Activated T-helper 1 cell treated with anti-CD3 and anti-CD28 coated beads, Interleukin-12 subunit alpha, Interleukin-12 subunit beta, Interleukin-2, Interleukin-4 antibody, amounts not matched to agents 30 ng/mL and 10 ng/mL and 1 ng/mL, durations not matched to agents 14 hours and 24 hours and 36 hours (primary cell): ENCODE measurements at regions not wholly inside any gene's neighbourhood (a gene's known extent, or its start where the extent isn't known, plus 50 kb on each side); places are given as distances from the start of the nearest gene placed in this dataset.

ENCODE experiments used
- DNase-seq: peaks from one replicate; pipeline ENCODE4 v3.0.0; 2021; ENCODE audit warnings: low spot score
- H3K27ac Mint-ChIP-seq: one replicate; pipeline ENCODE4 v1.8.0; 2021; ENCODE audit warnings: mild to moderate bottlenecking, mixed read lengths
- H3K27me3 Mint-ChIP-seq: one replicate; pipeline ENCODE4 v1.8.0; 2022; ENCODE audit warnings: mild to moderate bottlenecking, moderate library complexity, mixed read lengths; ENCODE audit not compliant: insufficient read depth
- H3K36me3 Mint-ChIP-seq: one replicate; pipeline ENCODE4 v1.8.0; 2021; ENCODE audit warnings: low read depth, mixed read lengths
- H3K4me1 Mint-ChIP-seq: one replicate; pipeline ENCODE4 v1.8.0; 2021; ENCODE audit warnings: low read depth, mixed read lengths
- H3K4me3 Mint-ChIP-seq: one replicate; pipeline ENCODE4 v1.8.0; 2021; ENCODE audit warnings: mild to moderate bottlenecking, moderate library complexity, mixed read lengths
- H3K9me3 Mint-ChIP-seq: one replicate; pipeline ENCODE4 v1.8.0; 2021; ENCODE audit warnings: mixed read lengths
- intact Hi-C: fragments of 100-400 bp; cut with micrococcal nuclease; formaldehyde crosslinking; loops from one replicate; pipeline ENCODE4 v1.15.1; 2024

- no peak for DNase-seq
- no peaks in the 10 kb centered on the region for H3K36me3 Mint-ChIP-seq
- no peak overlapping the region for H3K27ac Mint-ChIP-seq
- H3K9me3 Mint-ChIP-seq: no peaks in the 10 kb centered on the region
- H3K4me3 Mint-ChIP-seq: no peak overlapping the region
- intact Hi-C loops: no loop called here
- H3K27me3 Mint-ChIP-seq: no peaks in the 10 kb centered on the region
- no peaks in the 10 kb centered on the region for H3K4me1 Mint-ChIP-seq
These were observed 208.7 kb downstream of the LMX1A start for GRCh38 chr1:165147799-165148198.

DNA sequence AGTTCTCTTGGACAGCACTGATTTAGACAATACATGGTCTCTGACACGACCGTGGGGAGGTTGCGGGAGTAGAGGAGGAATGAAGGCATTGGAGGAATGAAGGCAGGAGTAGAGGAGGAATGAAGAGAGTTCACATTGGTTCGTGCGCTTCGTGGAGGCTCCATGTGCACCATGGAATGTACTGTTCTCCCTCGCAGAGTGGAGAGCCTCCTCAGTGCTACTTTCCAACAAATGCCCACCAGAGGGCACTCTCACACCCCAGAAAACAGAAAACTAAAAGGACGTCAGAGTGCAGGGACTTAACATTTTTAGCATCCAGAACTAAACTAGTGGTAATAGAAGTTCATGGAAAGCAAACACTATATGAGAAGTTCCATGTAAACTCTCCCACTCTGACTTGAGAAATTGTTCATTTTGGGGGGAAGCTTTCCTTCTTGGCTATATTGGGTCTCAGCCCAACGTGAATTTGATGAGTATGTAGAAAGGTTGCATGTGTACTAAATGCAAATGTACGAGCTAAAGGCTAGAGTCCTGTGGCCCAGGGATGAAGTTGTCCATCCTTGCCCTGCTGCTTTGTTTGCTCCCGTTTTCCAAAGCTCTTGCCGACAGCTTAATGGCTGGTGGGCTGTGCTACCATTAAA is 211.6 kb downstream of the LMX1A start:
- no peak overlapping the region for H3K4me3 Mint-ChIP-seq
- H3K4me1 Mint-ChIP-seq: no peaks in the 10 kb centered on the region
- no peaks in the 10 kb centered on the region for H3K9me3 Mint-ChIP-seq
- H3K27me3 Mint-ChIP-seq: no peaks in the 10 kb centered on the region
- H3K27ac Mint-ChIP-seq: no peak overlapping the region
- intact Hi-C loops: loop anchor here (1.0 kb wide), 1 partner anchor 448 kb away; no protein-coding TSS in a partner anchor
- no peaks in the 10 kb centered on the region for H3K36me3 Mint-ChIP-seq
- peak; percentile 14 for DNase-seq

- no peak for DNase-seq
- intact Hi-C loops: loop anchor here (1.0 kb wide), 1 partner anchor 450 kb away; no protein-coding TSS in a partner anchor
- Mint-ChIP-seq H3K9me3 (no peaks in the 10 kb centered on the region), H3K27me3 (peaks cover 3% of the 10 kb centered on the region), H3K27ac (no peak overlapping the region), H3K4me3 (no peak overlapping the region), H3K4me1 (no peaks in the 10 kb centered on the region), H3K36me3 (no peaks in the 10 kb centered on the region)
These were observed 213.0 kb downstream of the LMX1A start for GRCh38 chr1:165143437-165144065.

GRCh38 chr1:165138960-165139359 is 217.6 kb downstream of the LMX1A start:
- intact Hi-C loops: no loop called here
- H3K4me3 Mint-ChIP-seq: no peak overlapping the region
- no peak overlapping the region for H3K27ac Mint-ChIP-seq

GRCh38 chr1:165137551-165138316 is 218.8 kb downstream of the LMX1A start:
- H3K27ac Mint-ChIP-seq: no peak overlapping the region
- H3K4me3 Mint-ChIP-seq: no peak overlapping the region
- no peaks in the 10 kb centered on the region for H3K9me3 Mint-ChIP-seq
- H3K4me1 Mint-ChIP-seq: no peaks in the 10 kb centered on the region
- intact Hi-C loops: no loop called here
- H3K36me3 Mint-ChIP-seq: no peaks in the 10 kb centered on the region
- H3K27me3 Mint-ChIP-seq: peaks cover 7% of the 10 kb centered on the region
- no peak for DNase-seq

More at GRCh38 chr1:165138960-165139359, 217.6 kb downstream of the LMX1A start:
- no peak for DNase-seq
- H3K4me1 Mint-ChIP-seq: no peaks in the 10 kb centered on the region
- peaks cover 7% of the 10 kb centered on the region for H3K27me3 Mint-ChIP-seq
- H3K36me3 Mint-ChIP-seq: no peaks in the 10 kb centered on the region
- H3K9me3 Mint-ChIP-seq: no peaks in the 10 kb centered on the region

DNA sequence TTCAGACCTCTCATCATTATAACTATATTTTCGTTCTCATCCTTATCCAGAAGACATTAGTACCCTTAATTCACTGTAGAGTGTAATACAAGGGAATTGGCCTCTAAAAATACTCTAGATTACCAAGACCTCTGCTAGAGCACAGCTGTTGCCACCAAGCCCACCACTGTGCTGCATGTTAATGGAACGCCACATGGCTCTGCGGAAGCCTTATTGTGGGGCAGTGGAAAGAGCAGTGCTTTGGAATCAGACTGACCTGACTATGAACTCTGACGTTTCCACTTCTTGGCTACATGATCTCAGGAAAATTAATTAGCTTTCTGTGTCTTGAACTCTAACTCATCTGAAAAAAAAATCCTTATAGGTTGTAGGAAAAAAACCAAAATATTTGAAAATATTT is 222.1 kb downstream of the LMX1A start:
- H3K27me3 Mint-ChIP-seq: peaks cover 7% of the 10 kb centered on the region
- H3K36me3 Mint-ChIP-seq: no peaks in the 10 kb centered on the region
- DNase-seq: no peak
- no peak overlapping the region for H3K27ac Mint-ChIP-seq
- intact Hi-C loops: no loop called here
- no peaks in the 10 kb centered on the region for H3K4me1 Mint-ChIP-seq
- H3K4me3 Mint-ChIP-seq: no peak overlapping the region
- no peaks in the 10 kb centered on the region for H3K9me3 Mint-ChIP-seq

DNA sequence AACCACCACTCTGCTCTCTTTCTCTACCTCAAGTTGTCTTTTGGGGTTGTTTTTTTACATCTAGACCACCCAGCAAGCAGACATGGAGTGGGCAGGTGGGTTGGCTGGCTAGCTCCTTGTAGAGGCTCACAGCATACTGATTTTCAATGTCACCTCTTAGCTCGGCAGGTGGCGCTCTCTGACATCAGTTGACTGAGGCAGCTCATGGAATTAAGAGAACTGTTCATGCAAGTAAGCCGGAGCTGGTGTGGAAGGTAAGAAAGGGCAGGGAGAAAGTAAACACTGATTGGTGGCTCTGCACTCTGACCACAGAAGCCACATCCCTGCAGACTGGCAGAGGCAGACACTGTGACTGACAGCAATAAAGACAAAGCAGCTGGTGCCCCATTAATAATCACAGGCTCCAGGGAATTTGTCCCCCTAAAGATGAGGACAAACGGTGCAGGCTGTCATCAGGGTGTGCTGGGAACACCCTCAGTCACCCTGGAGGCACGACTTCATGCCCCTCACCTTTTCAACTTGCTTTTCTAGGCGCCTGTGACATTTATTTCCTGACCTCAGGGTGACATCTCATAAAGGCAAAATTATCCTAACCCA is 226.8 kb downstream of the LMX1A start:
- Mint-ChIP-seq H3K4me1 (no peaks in the 10 kb centered on the region), H3K27ac (no peak overlapping the region), H3K36me3 (no peaks in the 10 kb centered on the region), H3K9me3 (no peaks in the 10 kb centered on the region), H3K27me3 (peaks cover 6% of the 10 kb centered on the region), H3K4me3 (no peak overlapping the region)
- peak; percentile 10 for DNase-seq
- intact Hi-C loops: no loop called here

GRCh38 chr1:165124772-165125171 is 231.7 kb downstream of the LMX1A start:
- Mint-ChIP-seq H3K4me3 (no peak overlapping the region), H3K27ac (no peak overlapping the region), H3K4me1 (no peaks in the 10 kb centered on the region), H3K36me3 (no peaks in the 10 kb centered on the region), H3K27me3 (peaks cover 12% of the 10 kb centered on the region), H3K9me3 (no peaks in the 10 kb centered on the region)
- no peak for DNase-seq
- intact Hi-C loops: no loop called here

DNA sequence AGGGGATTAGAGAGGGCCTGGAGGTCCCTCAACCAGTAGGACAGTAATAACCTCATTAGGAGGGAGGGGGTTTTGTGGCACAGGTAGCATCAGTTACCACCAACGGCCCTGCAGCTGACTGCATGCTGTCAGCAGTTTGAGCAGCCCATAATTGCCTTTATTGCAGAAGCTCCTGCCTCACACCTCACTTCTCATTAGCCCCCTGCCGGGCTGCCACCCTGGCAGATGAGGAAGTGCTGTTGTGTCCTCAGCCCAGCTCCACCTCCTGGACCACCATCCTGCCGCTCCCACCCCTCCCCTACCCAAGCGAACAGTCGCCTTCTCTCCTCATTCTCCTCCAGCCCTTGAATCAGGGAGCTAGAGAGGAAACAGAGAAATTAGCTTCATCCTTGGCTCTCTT is 237.4 kb downstream of the LMX1A start:
- intact Hi-C loops: no loop called here
- no peak overlapping the region for H3K27ac Mint-ChIP-seq
- peaks cover 13% of the 10 kb centered on the region for H3K27me3 Mint-ChIP-seq
- H3K4me1 Mint-ChIP-seq: no peaks in the 10 kb centered on the region
- no peak overlapping the region for H3K4me3 Mint-ChIP-seq
- no peaks in the 10 kb centered on the region for H3K36me3 Mint-ChIP-seq
- DNase-seq: no peak
- no peaks in the 10 kb centered on the region for H3K9me3 Mint-ChIP-seq

GRCh38 chr1:165117482-165117881 is 239.0 kb downstream of the LMX1A start:
- intact Hi-C loops: no loop called here
- Mint-ChIP-seq H3K36me3 (no peaks in the 10 kb centered on the region), H3K4me1 (no peaks in the 10 kb centered on the region), H3K4me3 (no peak overlapping the region), H3K27ac (no peak overlapping the region), H3K9me3 (no peaks in the 10 kb centered on the region), H3K27me3 (peaks cover 13% of the 10 kb centered on the region)
- DNase-seq: no peak

DNA sequence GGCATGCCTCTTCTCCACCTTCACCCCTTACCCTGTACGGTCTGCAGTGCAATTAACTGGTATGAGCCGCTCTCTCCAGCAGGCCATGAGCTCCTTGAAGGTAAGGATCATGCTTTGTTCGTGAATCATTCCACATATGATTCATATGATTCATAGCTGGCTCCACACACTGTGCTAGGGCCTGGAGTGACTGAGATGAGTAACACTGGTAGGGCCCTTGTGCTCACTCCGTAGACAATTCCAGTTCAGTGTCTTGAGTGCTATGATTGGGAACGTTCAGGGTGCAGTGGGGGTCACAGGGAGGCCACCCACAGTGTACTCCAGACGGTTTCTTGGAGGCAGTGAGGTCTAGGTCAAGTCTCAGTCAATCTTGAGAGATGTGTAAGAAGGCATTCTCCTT is 239.8 kb downstream of the LMX1A start:
- Mint-ChIP-seq H3K4me1 (no peaks in the 10 kb centered on the region), H3K9me3 (no peaks in the 10 kb centered on the region), H3K27ac (no peak overlapping the region), H3K4me3 (no peak overlapping the region), H3K36me3 (no peaks in the 10 kb centered on the region), H3K27me3 (peaks cover 10% of the 10 kb centered on the region)
- DNase-seq: no peak
- intact Hi-C loops: no loop called here

DNA sequence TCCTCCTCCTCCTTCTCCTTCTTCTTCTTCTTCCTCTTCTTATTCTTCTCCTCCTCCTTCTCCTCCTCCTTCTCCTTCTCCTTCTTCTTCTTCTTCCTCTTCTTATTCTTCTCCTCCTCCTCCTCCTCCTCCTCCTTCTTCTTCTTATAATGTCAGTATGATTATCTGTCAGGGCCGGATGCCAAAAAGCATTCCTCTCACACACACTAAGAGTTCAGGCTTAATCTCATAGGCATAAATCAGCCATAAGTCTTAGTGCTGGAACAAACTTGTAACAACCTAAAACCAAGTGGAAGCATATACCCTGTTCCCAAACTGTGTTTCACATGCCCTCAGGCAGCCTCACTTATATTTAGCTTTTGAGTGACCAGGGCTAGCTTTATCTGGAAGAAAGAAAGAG is 240.3 kb downstream of the LMX1A start:
- no peak overlapping the region for H3K4me3 Mint-ChIP-seq
- H3K9me3 Mint-ChIP-seq: no peaks in the 10 kb centered on the region
- H3K27me3 Mint-ChIP-seq: peaks cover 10% of the 10 kb centered on the region
- no peaks in the 10 kb centered on the region for H3K36me3 Mint-ChIP-seq
- H3K27ac Mint-ChIP-seq: no peak overlapping the region
- intact Hi-C loops: no loop called here
- no peaks in the 10 kb centered on the region for H3K4me1 Mint-ChIP-seq
- DNase-seq: no peak

DNA sequence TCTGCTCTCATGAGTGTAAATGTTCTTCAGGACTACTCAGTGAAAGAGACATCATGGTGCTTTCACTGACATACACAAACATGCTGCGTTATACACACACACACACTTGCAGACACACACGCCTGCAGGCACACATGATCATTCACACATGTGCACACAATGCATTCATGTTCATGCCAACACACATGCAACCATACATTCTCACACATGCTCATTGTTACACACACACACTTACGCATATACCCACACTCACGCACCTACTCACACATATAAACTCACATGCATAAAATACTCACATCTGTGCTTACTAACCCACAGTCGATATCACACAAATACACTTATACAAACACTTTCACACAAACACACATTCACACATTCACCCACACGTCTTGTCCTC is 241.6 kb downstream of the LMX1A start:
- Mint-ChIP-seq H3K27ac (no peak overlapping the region), H3K27me3 (peaks cover 5% of the 10 kb centered on the region), H3K9me3 (no peaks in the 10 kb centered on the region), H3K4me1 (no peaks in the 10 kb centered on the region), H3K36me3 (no peaks in the 10 kb centered on the region), H3K4me3 (no peak overlapping the region)
- DNase-seq: no peak
- intact Hi-C loops: no loop called here
